Mesenteric fat pad (tissue), 1 donor: ENCODE measurements at regions not wholly inside any gene's neighbourhood (a gene's known extent, or its start where the extent isn't known, plus 50 kb on each side); places are given as distances from the start of the nearest gene placed in this dataset.
"Not testable (repeated sequence)": the region's sequence is repeated elsewhere in the genome, so short reads cannot be mapped to it uniquely, and the experiment has no call there.

Experiments
- DNase-seq: peaks from one replicate; pipeline ENCODE4 v3.0.0-alpha.2; 2020; ENCODE audit warnings: low spot score
- donor health status: DM: yes; HTN: yes; CAD: no.

DNA sequence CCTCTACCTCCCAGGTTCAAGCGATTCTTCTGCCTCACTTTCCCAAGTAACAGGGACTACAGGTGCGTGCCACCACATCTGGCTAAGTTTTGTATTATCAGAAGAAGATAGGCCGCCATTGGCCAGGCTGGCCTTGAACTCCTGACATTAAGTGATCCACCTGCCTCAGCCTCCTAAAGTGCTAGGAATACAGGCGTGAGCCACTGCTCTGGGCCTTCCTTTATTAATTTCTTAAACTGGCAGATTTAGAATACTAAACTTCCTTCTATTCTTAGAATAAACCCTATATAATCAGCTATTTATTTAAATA lies 86.6 kb downstream of the HFE start:
- no peak for DNase-seq

DNA sequence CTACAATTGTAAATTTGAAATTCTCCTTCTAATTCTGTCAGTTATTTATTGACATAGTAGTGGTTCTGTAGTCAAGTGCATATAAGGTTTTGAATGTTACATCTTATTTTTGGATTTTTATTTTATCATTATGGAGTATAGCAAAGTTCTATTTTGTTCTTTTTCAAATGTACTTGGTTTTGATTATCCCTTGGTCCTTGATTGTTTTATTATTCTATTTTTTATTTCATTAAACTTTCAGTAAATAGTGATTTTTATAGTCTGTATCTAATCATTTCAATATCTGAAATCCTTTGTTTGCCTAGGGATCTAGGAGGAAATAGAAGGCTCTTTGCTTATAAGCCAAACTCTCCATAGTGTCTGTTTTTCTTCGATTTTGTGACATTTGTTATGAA lies 87.8 kb downstream of the HFE start:
- no peak for DNase-seq

DNA sequence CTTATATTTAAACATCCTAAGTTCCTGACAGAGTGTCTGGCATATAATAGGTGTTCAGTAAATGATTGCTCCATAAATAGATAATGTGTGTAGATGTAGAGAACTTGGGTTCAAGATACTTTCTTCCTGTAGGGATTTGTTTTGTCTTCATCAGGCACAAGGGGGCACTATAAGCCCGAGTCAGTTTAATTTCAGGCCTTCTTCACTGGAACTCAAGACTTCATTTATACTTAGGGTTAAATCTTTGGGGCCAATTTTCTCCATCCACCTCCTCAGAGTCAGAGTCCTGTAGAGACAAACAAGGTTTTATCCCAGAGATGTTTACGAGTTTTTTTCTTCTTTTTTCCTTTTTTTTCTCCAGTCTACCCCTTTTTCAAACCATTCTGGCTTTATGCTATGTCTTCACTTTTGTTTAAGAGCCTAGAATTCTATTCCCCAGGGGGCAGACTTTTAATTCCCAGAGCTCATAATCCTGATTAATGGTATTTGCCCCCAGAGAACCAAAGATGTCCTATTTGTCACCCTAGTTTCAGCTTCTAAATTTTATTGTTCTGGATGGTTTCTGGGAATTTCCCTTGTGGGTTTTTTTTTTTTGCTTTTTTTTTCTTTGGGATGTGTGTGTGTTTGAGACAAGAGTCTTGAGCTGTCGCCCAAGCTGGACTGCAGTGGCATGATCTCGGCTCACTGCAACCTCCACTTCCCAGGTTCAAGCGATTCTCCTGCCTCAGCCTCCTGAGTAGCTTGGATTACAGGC lies 88.4 kb downstream of the HFE start:
- DNase-seq, result no peak

DNA sequence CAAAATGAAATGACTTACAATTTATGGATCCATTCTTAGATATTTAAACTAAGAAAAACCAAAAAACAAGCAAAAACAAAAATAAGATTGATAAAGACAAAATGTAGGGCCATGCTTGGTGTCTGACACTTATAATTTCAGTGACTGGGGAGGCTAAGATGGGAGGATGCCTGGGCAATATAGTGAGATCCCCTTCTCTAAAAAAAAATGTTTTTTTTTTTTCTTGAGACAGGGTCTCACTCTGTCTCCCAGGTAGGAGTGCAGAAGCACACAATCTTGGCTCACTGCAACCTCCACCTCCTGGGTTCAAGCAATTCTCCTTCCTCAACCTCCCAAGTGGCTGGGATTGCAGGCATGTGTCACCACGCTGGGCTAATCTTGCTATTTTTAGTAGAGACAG lies 92.4 kb downstream of the HFE start:
- no peak for DNase-seq

DNA sequence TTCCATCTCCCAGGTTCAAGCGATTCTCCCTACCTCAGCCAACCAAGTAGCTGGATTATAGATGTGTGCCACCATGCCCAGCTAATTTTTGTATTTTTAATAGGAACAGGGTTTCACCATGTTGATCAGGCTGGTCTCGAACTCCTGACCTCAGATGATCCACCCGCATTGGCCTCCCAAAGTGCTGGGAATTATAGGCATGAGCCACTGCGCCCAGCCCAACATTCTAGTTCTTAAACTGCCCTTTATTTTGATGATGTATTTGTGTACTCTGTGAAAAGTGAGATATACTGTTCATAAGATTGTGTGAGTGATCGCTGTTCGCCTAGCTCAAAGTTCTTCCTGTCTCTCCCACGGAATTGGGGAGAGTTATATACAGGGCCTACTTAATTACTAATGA lies 93.1 kb downstream of the HFE start:
- DNase-seq, result no peak

DNA sequence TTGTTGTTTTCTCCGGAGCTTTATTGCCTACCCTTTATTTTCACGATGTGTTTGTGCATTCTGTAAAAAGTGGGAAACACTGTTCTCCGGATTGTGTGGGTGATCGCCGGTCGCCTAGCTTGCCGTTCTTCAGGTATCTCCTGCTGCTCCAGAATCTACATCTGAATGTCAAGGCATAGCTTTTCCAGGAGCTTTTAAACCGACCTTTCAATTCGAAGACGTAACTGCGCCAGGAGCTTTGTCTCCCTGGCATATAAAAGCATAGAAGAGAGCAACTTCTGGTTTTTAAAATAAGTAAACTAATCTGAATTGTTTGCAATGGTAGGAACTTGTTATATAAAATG lies 96.0 kb downstream of the HFE start:
- no peak for DNase-seq

DNA sequence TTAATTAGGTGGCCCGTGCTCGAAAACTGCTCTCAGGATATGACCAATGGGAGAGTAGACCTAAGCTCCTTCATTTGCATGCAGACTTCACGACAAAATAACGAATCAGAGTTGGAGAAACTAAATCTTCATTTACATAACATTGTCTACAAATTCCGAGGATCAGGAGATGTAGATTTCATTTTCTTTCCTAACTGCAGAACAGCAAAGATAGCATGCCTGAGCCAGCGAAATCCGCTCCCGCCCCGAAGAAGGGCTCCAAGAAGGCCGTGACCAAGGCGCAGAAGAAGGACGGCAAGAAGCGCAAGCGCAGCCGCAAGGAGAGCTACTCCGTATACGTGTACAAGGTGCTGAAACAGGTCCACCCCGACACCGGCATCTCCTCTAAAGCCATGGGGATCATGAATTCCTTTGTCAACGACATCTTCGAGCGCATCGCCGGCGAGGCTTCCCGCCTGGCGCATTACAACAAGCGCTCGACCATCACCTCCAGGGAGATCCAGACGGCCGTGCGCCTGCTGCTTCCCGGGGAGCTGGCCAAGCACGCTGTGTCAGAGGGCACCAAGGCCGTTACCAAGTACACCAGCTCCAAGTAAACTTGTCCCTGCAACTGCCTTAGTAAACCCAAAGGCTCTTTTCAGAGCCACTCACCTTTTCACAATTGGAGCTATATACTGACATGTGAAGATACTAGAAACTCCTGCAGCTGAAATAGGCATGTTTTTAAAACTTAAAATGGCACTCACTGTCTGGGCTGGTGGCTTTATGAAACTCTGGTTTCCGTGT lies 96.5 kb downstream of the HFE start:
- no peak for DNase-seq

DNA sequence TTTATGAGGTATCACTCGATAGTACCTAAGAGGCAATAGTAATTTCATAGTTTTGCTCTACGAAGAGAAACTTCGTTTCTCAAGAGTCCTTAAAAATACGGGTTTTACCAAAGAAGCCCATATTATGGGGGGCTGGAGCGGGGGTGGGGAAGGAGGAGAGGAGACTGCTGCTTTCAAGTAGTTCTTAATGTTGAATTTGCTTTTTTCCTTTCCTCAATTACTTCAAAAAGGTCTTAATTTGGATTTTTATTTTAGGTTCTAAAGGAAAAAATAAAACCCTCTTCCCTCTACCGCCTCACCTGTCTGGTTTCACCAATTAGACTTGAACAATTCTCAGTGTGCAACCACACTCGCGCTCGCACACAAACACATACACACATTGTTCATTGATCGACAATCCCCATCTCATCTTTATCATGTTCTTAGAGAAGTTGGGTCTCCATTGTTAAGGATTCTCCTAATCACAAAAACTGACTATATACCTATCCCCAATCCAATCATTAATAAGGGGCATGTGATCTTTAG lies 97.2 kb downstream of the HFE start:
- no peak for DNase-seq

DNA sequence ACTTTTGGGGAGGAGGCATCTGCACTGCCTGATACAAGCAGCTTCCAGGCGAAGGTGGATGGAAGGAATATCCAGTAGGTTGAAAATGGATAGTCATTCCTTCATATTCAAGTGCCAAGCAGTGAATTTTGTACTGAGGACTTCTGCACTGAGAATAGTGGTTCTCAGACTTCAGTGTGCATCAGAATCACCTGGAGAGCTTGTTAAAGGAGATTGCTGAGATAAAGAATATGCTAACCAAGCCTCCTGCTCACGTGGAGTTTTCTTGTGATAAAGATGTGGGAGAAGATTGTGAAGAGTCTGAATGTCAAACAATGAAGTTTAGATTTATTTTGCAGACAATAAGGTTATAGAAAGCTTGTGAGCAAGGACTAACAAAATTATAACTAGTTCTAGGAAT lies 97.8 kb downstream of the HFE start:
- DNase-seq, result no peak

DNA sequence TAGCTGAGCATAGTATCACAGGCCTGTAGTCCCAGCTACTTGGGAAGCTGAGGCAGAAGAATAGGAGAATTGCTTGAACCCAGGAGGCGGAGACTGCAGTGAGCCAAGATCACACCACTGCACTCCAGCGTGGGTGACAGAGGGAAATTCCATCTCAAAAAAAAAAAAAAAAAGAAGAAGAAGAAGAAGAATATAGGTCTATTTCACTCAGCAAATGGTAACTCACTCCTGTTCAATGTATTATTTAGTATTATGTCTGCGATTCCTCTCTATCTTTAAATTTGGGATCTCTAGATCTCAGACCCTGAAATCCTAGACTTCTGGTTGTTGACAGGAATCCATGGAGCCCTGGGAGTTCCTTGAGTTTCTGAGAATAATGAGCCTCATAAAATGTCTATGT lies 98.6 kb downstream of the HFE start:
- no peak for DNase-seq

DNA sequence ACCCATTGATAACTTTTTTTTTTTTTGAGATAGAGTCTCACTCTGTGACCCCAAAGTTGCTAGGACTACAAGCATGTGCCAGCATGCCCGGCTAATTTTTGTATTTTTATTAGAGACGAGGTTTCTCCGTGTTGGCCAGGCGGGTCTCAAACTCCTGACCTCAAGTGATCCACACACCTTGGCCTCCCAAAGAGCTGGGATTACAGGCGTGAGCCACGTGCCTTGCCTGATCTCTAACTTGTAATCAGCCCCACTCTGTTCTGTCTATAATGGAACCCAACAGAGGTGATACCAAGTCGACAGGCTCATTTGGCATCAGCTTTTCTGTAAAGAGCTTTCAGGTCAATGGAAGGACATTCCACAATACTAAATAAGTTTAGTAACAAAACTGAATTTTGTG lies 99.4 kb downstream of the HFE start:
- no peak for DNase-seq

DNA sequence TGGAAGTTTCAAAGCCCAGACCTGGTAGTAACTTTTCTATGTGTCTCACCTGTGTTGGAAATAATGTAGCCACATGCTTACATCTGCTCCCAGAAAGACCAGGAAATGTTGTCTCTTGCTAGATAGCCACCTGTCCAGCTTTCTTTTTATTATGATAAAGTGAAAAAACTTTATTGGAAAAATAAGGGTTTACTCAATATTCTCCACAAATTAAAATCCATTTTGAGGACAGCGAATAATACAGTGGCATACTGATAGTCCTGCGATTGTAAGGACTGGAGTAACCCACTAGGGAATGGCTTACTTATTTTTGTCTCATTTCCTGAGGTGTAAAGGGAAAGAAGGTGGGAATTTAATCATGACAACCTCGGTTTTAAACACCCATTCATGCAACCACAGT lies 100.1 kb downstream of the HFE start:
- no peak for DNase-seq

DNA sequence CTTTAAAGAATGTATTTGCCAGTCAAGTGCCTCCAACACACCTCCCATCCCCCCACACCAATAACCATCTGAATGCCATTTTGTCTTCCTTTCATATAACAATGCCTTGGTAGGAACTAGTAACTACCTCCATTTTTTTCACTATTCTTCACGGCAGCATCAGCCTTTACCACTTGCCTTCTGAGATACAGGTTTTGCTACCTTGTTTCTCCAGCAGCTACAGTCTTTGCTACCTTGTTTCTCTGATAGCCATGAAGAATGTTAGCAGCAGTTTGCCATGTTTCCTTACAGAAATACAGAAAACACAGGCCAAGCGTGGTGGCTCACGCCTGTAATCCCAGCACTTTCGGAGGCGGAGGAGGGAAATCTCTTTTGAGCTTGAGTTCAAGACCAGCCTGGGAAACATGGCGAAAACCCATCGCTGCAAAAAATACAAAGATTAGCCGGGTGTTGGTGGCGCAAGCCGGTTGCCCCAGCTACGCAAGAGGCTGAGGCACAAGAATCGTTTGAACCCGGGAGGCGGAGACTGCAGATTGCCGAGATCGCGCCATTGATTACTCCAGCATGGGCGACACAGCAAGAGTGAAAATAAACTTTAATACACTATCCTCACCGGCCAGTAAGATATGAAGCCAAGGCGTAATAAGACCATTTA lies 100.9 kb downstream of the HFE start:
- DNase-seq, result no peak

DNA sequence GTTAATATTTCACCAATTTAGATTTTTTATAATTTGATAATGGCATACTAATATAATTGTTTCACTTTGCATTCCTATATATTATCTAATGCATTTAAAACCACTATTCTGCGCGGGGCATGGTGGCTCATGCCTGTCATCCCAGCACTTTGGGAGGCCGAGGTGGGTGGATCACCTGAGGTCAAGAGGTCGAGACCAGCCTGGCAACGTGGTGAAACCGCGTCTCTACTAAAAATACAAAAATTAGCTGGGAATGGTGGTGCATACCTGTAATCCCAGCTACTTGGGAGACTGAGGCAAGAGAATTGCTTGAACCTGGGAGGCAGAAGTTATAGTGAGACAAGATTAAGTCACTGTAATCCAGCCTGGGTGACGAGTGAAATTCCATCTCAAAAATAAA lies 104.3 kb downstream of the HFE start:
- not testable (repeated sequence) for DNase-seq

DNA sequence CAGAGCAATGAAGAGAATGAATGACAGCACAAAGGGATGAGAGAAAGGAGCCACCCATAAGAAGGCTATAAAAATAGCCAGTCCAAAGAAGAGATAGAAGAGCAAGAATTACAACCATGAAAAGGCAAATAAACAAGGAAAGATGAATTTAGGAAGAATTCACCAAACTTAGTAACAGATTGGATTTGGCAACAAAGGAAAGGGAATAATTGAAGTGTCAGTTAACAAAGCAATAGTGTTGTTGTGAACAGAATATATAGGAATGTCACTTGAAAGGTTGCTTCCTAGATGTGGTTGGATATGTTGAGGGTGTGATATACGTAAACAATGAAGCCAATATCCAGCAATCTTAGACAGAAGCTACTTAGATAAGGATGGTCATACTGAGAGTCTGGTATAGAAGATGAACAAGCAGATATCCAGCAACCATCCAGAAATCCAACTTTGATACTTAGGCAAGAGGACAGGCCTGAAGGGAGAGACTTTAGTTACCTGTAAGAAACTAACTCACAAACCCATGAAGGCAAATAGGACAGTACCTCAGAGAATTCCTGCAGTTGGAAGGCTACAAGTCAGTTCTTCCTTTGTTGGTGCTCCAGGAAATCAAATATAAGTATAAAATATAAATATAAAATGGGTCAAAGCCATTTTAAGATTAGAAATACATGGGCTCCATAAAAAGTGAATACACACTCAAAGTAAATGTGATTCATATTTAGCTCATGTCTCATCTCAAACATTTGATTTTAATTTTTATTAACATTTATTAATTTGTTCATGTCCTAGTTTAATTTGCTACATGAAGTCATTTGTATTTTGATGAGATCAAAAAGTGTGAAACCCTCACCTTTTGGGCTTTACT lies 106.5 kb downstream of the HFE start:
- no peak for DNase-seq

DNA sequence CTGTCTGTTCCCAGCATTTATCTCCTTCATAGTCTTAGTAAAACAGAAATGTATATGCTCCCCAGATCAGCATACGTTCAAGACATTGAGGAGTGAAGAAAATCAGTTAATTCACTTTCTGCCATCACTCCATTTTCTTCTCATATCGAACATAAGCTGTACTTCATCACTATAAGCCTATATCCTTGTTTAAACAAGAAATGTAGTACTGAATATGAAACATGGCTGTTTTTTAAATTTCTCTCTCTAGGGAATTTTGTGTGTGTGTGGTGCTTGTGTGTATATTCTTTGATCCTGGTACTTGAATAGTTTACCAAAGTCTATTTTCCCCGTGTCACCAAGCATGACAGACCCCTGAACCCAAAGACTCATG lies 107.1 kb downstream of the HFE start:
- DNase-seq, result no peak

DNA sequence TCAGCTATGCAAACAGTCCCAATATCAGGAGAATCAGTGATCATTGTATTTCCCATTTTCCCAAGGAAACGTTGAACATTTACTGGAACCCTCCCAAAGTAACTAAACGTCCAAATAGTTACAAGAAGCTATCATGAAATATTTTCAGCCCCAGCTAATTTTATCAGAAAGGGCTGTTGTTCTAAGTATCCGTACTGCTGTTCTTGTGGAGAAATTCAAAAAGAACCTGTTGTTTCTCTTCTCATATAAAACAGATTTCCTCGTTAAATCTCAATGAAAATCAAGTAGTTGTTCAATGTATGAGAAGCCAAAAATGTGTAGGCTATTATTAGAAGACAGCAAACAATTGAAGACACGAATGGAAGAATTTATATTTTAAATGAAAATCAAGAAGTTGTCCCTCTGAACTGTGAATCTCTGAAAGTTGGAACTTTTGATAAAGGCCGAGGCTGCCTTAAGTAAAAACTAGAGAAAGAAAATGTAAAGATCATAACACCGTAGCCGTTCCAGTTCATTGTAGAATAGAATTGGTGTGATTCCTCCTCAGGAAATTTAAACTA lies 107.7 kb downstream of the HFE start:
- DNase-seq, result no peak

DNA sequence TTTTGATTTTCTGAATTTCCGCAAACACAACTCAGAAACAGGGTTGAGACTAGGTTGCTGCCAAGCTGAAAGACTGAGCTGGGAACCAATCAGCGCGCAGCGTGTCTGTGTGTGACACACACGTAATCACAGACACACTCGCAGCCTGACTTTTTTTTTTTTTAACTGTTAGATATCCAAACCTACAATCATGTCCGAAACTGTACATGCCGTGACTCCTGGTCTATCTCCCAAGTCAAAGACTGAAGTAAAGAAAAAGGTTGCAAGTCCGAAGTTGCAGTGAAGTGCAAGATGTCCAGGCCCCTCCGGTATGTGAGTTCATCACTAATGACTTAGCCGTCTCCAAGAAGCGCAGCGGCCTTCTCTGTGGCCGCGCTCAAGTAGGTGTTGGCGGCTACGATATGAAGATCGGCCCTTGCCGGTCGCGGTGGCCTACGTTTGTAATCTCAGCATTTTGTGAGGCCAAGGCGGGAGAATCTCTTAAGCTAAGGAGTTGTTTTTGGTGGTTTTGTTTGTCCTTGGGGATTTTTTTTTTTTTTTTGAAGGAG lies 108.2 kb downstream of the HFE start:
- DNase-seq, result no peak

DNA sequence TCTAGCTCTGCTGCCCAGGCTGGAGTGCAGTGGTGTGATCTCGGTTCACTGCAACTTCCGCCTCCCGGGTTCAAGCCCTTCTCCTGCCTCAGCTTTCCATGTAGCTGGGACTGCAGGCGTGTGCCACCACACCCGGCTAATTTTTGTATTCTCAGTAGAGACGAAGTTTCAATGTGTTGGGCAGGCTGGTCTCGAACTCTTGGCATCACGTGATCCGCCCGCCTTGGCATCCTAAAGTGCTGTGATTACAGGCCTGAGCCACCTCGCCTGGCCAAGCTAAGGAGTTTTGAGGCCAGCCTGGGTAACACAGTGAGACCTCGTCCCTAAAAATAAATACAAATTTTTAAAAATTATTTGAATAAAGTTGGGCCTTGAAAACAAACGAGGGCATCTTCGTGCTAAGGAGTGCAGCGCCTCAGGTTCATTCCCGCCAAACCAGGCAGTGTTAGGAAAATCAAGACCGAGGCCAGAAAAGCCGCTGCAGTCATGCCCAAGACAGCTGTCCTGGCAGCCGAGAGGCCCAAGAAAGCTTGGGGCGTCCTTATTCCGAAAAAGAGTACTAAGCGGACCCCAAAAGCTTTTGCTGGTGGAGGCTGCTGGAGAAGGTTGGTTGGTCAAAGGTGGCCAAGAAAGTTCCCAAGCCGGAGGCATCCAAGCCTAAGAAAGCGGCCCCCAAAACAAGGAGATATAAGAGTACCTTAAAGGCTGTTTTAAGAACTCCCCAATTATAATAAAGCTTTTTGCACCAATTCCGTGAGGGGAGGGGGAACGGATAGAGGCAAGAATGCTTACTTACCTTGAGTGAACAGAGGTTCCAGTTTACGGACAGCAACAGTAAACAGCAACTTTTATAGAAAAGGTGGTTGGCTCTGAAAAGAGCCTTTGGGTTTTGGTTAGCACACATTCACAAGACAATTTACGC lies 109.0 kb downstream of the HFE start:
- DNase-seq, result no peak
